Body of pancreas (tissue), 4 donors: ENCODE measurements at regions not wholly inside any gene's neighbourhood (a gene's known extent, or its start where the extent isn't known, plus 50 kb on each side); places are given as distances from the start of the nearest gene placed in this dataset.

Source experiments
- CTCF ChIP-seq, 7 experiments: fragments of 450-650 bp in 4 of 7; fragments of 200-600 bp in 3 of 7; sonication (generic) in 3 of 7; IDR thresholded peaks; one replicate each; pipeline ENCODE4 v1.5.1; 2016 to 2019; ENCODE audit warnings: antibody characterized with exemption in 7 of 7
- POLR2A ChIP-seq, 3 donors: fragments of 450-650 bp; IDR thresholded peaks; one replicate each; pipeline ENCODE4 v1.6.1; 2016; ENCODE audit warnings: antibody characterized with exemption in 3 of 3, mild to moderate bottlenecking in 2 of 3

GRCh38 chr5:160925281-160925680 lies 73.3 kb upstream of the ATP10B start:
- TF ChIP-seq POLR2A (IDR thresholded peaks at IDR 0.05) (no peak), CTCF (IDR thresholded peaks at IDR 0.05) (no peak)
